Naive B cell (primary cell): ENCODE measurements at regions not wholly inside any gene's neighbourhood (a gene's known extent, or its start where the extent isn't known, plus 50 kb on each side); places are given as distances from the start of the nearest gene placed in this dataset.
A peak's percentile ranks its signal among the peaks of the same experiment; 100 is the strongest.

Experiments
- ATAC-seq, 2 donors: fragments of 150-1000 bp; cut with Tn5 transposase; 2 replicates each; pipeline ENCODE4 v1.10.0; 2021; ENCODE audit warnings: low read depth in 2 of 2, mild to moderate bottlenecking in 2 of 2, moderate library complexity in 2 of 2
- DNase-seq: peaks from one replicate; pipeline ENCODE4 v3.0.0; 2022
- H3K27ac Mint-ChIP-seq, 6 donors: one replicate each; pipeline ENCODE4 v1.8.0; 2020 to 2022; ENCODE audit warnings: mild to moderate bottlenecking in 6 of 6, mixed read lengths in 6 of 6, moderate library complexity in 5 of 6, inconsistent platforms in 2 of 6
- H3K27me3 Mint-ChIP-seq, 3 donors: one replicate each; pipeline ENCODE4 v1.8.0; 2021 to 2022; ENCODE audit warnings: mixed read lengths in 3 of 3, mild to moderate bottlenecking in 1 of 3
- H3K36me3 Mint-ChIP-seq, 2 donors: one replicate each; pipeline ENCODE4 v1.8.0; 2020 to 2022; ENCODE audit warnings: mixed read lengths in 2 of 2, inconsistent platforms in 1 of 2, mild to moderate bottlenecking in 1 of 2
- H3K4me1 Mint-ChIP-seq, 3 donors: one replicate each; pipeline ENCODE4 v1.8.0; 2020 to 2022; ENCODE audit warnings: mixed read lengths in 3 of 3, inconsistent platforms in 1 of 3, mild to moderate bottlenecking in 1 of 3, moderate library complexity in 1 of 3
- H3K4me3 Mint-ChIP-seq, 8 donors: one replicate each; pipeline ENCODE4 v1.8.0; 2020 to 2022; ENCODE audit warnings: mild to moderate bottlenecking in 8 of 8, mixed read lengths in 8 of 8, moderate library complexity in 8 of 8, inconsistent platforms in 2 of 8
- H3K9me3 Mint-ChIP-seq, 7 donors: one replicate each; pipeline ENCODE4 v1.8.0; 2020 to 2022; ENCODE audit warnings: mixed read lengths in 7 of 7, mild to moderate bottlenecking in 5 of 7, inconsistent platforms in 2 of 7, moderate library complexity in 1 of 7

DNA sequence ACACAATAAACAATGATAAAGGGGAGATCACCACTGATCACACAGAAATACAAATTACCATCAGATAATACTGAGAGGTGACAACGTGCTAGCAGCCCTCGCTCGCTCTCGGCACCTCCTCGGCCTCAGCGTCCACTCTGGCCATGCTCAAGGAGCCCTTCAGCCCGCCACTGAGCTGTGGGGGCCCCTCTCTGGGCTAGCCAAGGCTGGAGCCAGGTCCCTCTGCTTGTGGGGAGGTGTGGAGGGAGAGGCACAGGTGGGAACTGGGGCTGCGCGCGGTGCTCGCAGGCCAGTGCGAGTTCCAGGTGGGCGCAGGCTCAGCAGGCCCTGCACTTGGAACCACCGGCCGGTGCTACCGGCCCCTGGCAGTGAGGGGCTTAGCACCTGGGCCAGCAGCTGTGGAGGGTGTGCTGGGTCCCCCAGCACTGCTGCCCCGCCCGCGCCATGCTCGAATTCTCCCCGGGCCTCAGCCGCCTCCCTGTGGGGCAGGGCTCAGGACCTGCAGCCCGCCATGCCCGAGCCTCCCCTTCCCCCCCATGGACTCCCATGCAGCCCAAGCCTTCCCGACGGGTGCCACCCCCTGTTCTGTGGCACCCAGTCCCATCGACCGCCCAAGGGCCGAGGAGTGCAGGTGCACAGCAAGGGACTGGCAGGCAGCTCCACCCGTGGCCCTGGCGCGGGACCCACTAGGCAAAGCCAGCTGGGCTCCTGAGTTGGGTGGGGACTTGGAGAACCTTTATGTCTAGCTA is 340.0 kb upstream of the GULP1 start:
- no peaks in the 10 kb centered on the region for H3K27me3 Mint-ChIP-seq
- no peaks in the 10 kb centered on the region for H3K4me1 Mint-ChIP-seq
- H3K27ac Mint-ChIP-seq = no peak overlapping the region
- DNase-seq (no peak), ATAC-seq (no peak)
- H3K9me3 Mint-ChIP-seq = peaks cover 0 to 37% (median 19%) of the 10 kb centered on the region in 7 donors
- H3K36me3 Mint-ChIP-seq = no peaks in the 10 kb centered on the region
- no peak overlapping the region for H3K4me3 Mint-ChIP-seq

DNA sequence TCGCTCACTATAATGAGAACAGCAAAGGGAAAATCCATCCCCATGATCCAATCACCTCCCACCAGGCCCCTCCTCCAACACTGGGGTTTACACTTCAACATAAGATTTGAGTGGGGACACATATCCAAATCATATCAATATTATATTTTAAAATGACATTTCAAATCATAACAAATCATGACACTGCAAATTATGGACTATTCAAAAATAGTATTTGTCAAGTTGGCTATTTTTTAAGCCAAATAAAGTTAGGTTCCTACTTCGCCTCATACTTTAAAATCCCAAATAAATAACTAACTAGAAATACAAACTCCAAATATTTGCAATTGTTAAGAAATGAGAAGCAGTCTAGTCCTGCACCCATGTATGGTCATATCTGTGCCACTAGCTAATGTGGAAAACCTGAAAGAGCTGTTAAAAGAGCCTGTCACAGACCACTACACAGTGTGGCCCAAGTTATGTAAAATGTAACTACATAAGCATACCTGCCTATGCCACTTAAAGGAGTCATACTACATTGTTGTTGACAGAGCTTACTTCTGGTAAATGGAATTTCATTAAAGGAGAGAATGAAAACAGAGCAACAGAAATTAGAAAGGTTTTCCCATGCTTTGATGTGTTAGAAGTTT is 334.7 kb upstream of the GULP1 start:
- no peaks in the 10 kb centered on the region for H3K36me3 Mint-ChIP-seq
- peaks cover 0 to 4% (median 3%) of the 10 kb centered on the region in 3 donors for H3K4me1 Mint-ChIP-seq
- ATAC-seq (no peak), DNase-seq (no peak)
- no peak overlapping the region for H3K4me3 Mint-ChIP-seq
- H3K27me3 Mint-ChIP-seq = no peaks in the 10 kb centered on the region
- H3K27ac Mint-ChIP-seq = no peak overlapping the region
- H3K9me3 Mint-ChIP-seq = peaks cover 0 to 19% (median 9%) of the 10 kb centered on the region in 7 donors

DNA sequence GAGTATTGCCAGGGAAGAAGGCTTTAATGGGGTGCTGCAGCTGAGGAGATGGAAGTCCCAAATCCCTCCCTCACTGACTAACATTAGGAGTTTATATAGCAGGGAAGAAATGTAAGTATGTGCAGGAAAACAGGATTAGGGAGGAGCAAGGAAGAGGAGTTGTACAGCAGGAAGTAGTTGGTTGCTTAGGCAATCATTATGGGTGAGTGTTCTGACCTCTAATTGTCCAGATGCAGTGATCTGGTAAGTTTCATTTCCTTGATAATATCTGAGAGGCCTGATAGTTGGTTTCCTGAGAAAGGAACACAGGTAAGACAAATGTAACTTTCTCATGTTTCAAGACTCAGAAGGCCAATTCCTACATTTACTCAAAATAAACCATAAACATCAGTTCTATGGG is 331.9 kb upstream of the GULP1 start:
- peaks cover 0 to 4% (median 0%) of the 10 kb centered on the region in 3 donors for H3K27me3 Mint-ChIP-seq

GRCh38 chr2:187962538-187962937 is 329.1 kb upstream of the GULP1 start:
- DNase-seq (no peak), ATAC-seq (no peak)
- H3K9me3 Mint-ChIP-seq = peaks cover 0 to 5% (median 0%) of the 10 kb centered on the region in 7 donors
- H3K27ac Mint-ChIP-seq = no peak overlapping the region
- H3K4me3 Mint-ChIP-seq = no peak overlapping the region
- H3K4me1 Mint-ChIP-seq = peaks cover 0 to 4% (median 3%) of the 10 kb centered on the region in 3 donors
- H3K36me3 Mint-ChIP-seq = no peaks in the 10 kb centered on the region
- H3K27me3 Mint-ChIP-seq = peaks cover 0 to 4% (median 0%) of the 10 kb centered on the region in 3 donors

More for the DNA sequence above, 331.9 kb upstream of the GULP1 start:
- H3K36me3 Mint-ChIP-seq = no peaks in the 10 kb centered on the region
- peaks cover 0 to 9% (median 3%) of the 10 kb centered on the region in 7 donors for H3K9me3 Mint-ChIP-seq
- peaks cover 0 to 4% (median 3%) of the 10 kb centered on the region in 3 donors for H3K4me1 Mint-ChIP-seq
- H3K27ac Mint-ChIP-seq = no peak overlapping the region
- no peak for ATAC-seq
- DNase-seq = no peak
- no peak overlapping the region for H3K4me3 Mint-ChIP-seq

GRCh38 chr2:187964746-187965145 is 326.9 kb upstream of the GULP1 start:
- Mint-ChIP-seq H3K27ac (no peak overlapping the region), H3K9me3 (no peaks in the 10 kb centered on the region), H3K4me3 (no peak overlapping the region), H3K4me1 (peaks cover 0 to 4% (median 3%) of the 10 kb centered on the region in 3 donors), H3K36me3 (no peaks in the 10 kb centered on the region), H3K27me3 (peaks cover 0 to 4% (median 0%) of the 10 kb centered on the region in 3 donors)
- ATAC-seq (no peak), DNase-seq (no peak)

GRCh38 chr2:187966924-187967323 is 324.8 kb upstream of the GULP1 start:
- no peak for ATAC-seq
- Mint-ChIP-seq H3K36me3 (no peaks in the 10 kb centered on the region), H3K4me1 (no peaks in the 10 kb centered on the region), H3K4me3 (no peak overlapping the region), H3K27me3 (peaks cover 0 to 4% (median 0%) of the 10 kb centered on the region in 3 donors), H3K27ac (no peak overlapping the region), H3K9me3 (peaks cover 0 to 4% (median 0%) of the 10 kb centered on the region in 7 donors)
- DNase-seq = no peak

- Mint-ChIP-seq H3K4me1 (no peaks in the 10 kb centered on the region), H3K36me3 (no peaks in the 10 kb centered on the region), H3K27me3 (no peaks in the 10 kb centered on the region), H3K9me3 (peaks cover 0 to 4% (median 0%) of the 10 kb centered on the region in 7 donors), H3K27ac (no peak overlapping the region), H3K4me3 (no peak overlapping the region)
- ATAC-seq (no peak), DNase-seq (no peak)
Measured at GRCh38 chr2:187971893-187972292, 319.8 kb upstream of the GULP1 start.

GRCh38 chr2:187976259-187976985 is 315.3 kb upstream of the GULP1 start:
- Mint-ChIP-seq H3K9me3 (no peaks in the 10 kb centered on the region), H3K27ac (no peak overlapping the region), H3K4me3 (no peak overlapping the region), H3K27me3 (no peaks in the 10 kb centered on the region), H3K4me1 (no peaks in the 10 kb centered on the region), H3K36me3 (no peaks in the 10 kb centered on the region)
- no peak for ATAC-seq
- no peak for DNase-seq

DNA sequence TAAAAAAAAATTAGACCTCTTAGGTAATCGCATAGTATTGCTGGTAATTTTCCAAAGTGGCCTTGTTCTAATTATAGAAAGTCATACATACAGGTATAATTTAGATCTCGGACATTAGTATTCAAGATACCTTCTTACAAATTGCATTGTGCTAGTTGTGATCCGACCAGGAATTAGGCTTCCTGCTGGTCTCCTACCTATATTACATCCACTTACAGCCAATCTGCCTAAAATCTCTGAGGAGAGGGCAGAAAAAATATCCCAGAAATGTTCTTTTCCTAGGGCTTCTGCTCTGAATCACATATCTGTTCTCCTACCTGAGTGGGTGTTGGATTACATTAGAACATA is 314.7 kb upstream of the GULP1 start:
- H3K27ac Mint-ChIP-seq = no peak overlapping the region
- no peaks in the 10 kb centered on the region for H3K9me3 Mint-ChIP-seq
- H3K27me3 Mint-ChIP-seq = no peaks in the 10 kb centered on the region
- DNase-seq = no peak
- no peak overlapping the region for H3K4me3 Mint-ChIP-seq
- H3K36me3 Mint-ChIP-seq = no peaks in the 10 kb centered on the region
- no peak for ATAC-seq
- no peaks in the 10 kb centered on the region for H3K4me1 Mint-ChIP-seq

- H3K36me3 Mint-ChIP-seq = no peaks in the 10 kb centered on the region
- ATAC-seq (no peak), DNase-seq (no peak)
- no peaks in the 10 kb centered on the region for H3K9me3 Mint-ChIP-seq
- H3K4me1 Mint-ChIP-seq = peaks cover 0 to 7% (median 4%) of the 10 kb centered on the region in 3 donors
- no peak overlapping the region for H3K27ac Mint-ChIP-seq
- no peaks in the 10 kb centered on the region for H3K27me3 Mint-ChIP-seq
- H3K4me3 Mint-ChIP-seq = no peak overlapping the region
Measured at GRCh38 chr2:187978356-187978755, 313.3 kb upstream of the GULP1 start.

DNA sequence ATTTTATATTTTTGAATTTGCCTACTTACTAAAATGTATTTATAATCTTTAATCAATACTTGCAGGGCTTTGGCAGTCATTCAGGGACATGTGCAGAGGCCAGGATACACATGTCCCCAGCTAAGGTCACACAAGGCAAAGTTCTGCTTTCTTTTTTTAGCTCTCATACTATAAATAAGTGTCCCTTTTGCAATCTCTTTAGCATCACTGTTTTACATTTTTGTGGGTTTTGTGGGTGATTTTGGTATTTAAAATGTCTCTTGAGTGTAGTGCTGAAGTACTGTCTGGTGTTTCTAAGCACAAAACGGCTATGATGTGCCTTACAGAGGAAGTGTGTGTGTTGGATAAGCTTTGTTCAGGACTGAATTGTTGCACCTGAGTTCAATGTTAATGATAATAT is 309.0 kb upstream of the GULP1 start:
- no peaks in the 10 kb centered on the region for H3K36me3 Mint-ChIP-seq
- H3K27me3 Mint-ChIP-seq = no peaks in the 10 kb centered on the region
- DNase-seq (peak; percentile 25), ATAC-seq (peak in 1 of 2 donors; percentile 71)
- no peak overlapping the region for H3K27ac Mint-ChIP-seq
- H3K9me3 Mint-ChIP-seq = no peaks in the 10 kb centered on the region
- H3K4me1 Mint-ChIP-seq = peaks cover 0 to 12% (median 4%) of the 10 kb centered on the region in 3 donors
- H3K4me3 Mint-ChIP-seq = peak overlapping the region in 2 of 8 donors; percentile 11 to 43

GRCh38 chr2:187985195-187985594 is 306.5 kb upstream of the GULP1 start:
- no peaks in the 10 kb centered on the region for H3K36me3 Mint-ChIP-seq
- DNase-seq = no peak

DNA sequence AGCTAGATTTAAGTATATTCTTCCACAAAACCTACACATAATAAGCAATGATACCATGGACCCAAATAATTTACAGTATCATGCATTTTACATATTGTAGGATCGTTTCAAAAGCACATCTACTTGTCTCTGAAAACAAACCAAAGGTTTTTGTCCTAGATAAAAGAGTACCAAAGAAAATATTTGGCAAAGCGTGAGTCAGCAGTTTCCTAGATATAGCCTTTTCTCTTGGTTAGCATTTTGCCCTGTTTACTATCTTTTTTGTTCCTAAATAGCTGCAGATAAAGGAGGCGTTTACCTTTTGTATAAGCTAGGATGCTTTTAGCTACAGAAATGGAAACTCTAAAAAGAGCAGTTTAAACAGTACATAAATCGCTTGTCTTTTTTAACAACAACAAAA is 305.8 kb upstream of the GULP1 start:
- H3K36me3 Mint-ChIP-seq = no peaks in the 10 kb centered on the region
- H3K9me3 Mint-ChIP-seq = peaks cover 0 to 4% (median 0%) of the 10 kb centered on the region in 7 donors
- no peak for ATAC-seq
- H3K4me3 Mint-ChIP-seq = no peak overlapping the region
- no peaks in the 10 kb centered on the region for H3K27me3 Mint-ChIP-seq
- H3K27ac Mint-ChIP-seq = no peak overlapping the region
- H3K4me1 Mint-ChIP-seq = peaks cover 8 to 32% (median 23%) of the 10 kb centered on the region in 3 donors
- DNase-seq = no peak

More at GRCh38 chr2:187985195-187985594, 306.5 kb upstream of the GULP1 start:
- Mint-ChIP-seq H3K27me3 (no peaks in the 10 kb centered on the region), H3K4me3 (no peak overlapping the region), H3K4me1 (peaks cover 6 to 29% (median 20%) of the 10 kb centered on the region in 3 donors), H3K27ac (no peak overlapping the region), H3K9me3 (peaks cover 0 to 4% (median 0%) of the 10 kb centered on the region in 7 donors)
- ATAC-seq = no peak
